ENCODE measurements at regions not wholly inside any gene's neighbourhood (a gene's known extent, or its start where the extent isn't known, plus 50 kb on each side); places are given as distances from the start of the nearest gene placed in this dataset.

GRCh38 chr22:48894064-48894671 is 933.5 kb downstream of the BRD1 start:
- DNase-seq (ENCODE audit: low read depth), result no peak

GRCh38 chr22:48893288-48894063 is 934.2 kb downstream of the BRD1 start:
- no peak for DNase-seq (ENCODE audit: low read depth)

GRCh38 chr22:48892578-48893287 is 934.9 kb downstream of the BRD1 start:
- DNase-seq (ENCODE audit: low read depth), result no peak

- no peak for DNase-seq (ENCODE audit: low read depth)
These were observed 935.7 kb downstream of the BRD1 start for GRCh38 chr22:48891688-48892577.

GRCh38 chr22:48890693-48891554 is 936.7 kb downstream of the BRD1 start:
- DNase-seq (ENCODE audit: low read depth), result no peak

- no peak for DNase-seq (ENCODE audit: low read depth)
These were observed 937.6 kb downstream of the BRD1 start for GRCh38 chr22:48889887-48890692.

- DNase-seq (ENCODE audit: low read depth), result no peak
These were observed 938.4 kb downstream of the BRD1 start for GRCh38 chr22:48889209-48889830.

GRCh38 chr22:48888466-48889208 is 939.0 kb downstream of the BRD1 start:
- no peak for DNase-seq (ENCODE audit: low read depth)

- no peak for DNase-seq (ENCODE audit: low read depth)
These were observed 940.0 kb downstream of the BRD1 start for GRCh38 chr22:48887394-48888332.

- no peak for DNase-seq (ENCODE audit: low read depth)
These were observed 940.9 kb downstream of the BRD1 start for GRCh38 chr22:48886604-48887393.

- DNase-seq (ENCODE audit: low read depth), result no peak
These were observed 941.8 kb downstream of the BRD1 start for GRCh38 chr22:48885919-48886305.

- no peak for DNase-seq (ENCODE audit: low read depth)
These were observed 942.3 kb downstream of the BRD1 start for GRCh38 chr22:48885271-48885918.

- DNase-seq (ENCODE audit: low read depth), result no peak
These were observed 942.9 kb downstream of the BRD1 start for GRCh38 chr22:48884786-48885185.

- no peak for DNase-seq (ENCODE audit: low read depth)
These were observed 943.3 kb downstream of the BRD1 start for GRCh38 chr22:48884324-48884723.

GRCh38 chr22:48883211-48883960 is 944.3 kb downstream of the BRD1 start:
- DNase-seq (ENCODE audit: low read depth), result no peak
